PC-9 (cell line): ENCODE measurements at regions not wholly inside any gene's neighbourhood (a gene's known extent, or its start where the extent isn't known, plus 50 kb on each side); places are given as distances from the start of the nearest gene placed in this dataset.

ENCODE experiments used
- EZH2 ChIP-seq: fragments of 200-600 bp; sonication (generic); IDR thresholded peaks from 2 replicates; pipeline ENCODE4 v1.8.0; 2017; ENCODE audit warnings: antibody characterized with exemption, low read depth
- TF ChIP-seq, protein P1 (sequence below): fragments of 200-600 bp; sonication (generic); conservative IDR thresholded peaks from 2 replicates; pipeline ENCODE4 v1.6.1; 2017; ENCODE audit warnings: mixed run types, antibody characterized with exemption, mild to moderate bottlenecking, moderate library complexity

DNA sequence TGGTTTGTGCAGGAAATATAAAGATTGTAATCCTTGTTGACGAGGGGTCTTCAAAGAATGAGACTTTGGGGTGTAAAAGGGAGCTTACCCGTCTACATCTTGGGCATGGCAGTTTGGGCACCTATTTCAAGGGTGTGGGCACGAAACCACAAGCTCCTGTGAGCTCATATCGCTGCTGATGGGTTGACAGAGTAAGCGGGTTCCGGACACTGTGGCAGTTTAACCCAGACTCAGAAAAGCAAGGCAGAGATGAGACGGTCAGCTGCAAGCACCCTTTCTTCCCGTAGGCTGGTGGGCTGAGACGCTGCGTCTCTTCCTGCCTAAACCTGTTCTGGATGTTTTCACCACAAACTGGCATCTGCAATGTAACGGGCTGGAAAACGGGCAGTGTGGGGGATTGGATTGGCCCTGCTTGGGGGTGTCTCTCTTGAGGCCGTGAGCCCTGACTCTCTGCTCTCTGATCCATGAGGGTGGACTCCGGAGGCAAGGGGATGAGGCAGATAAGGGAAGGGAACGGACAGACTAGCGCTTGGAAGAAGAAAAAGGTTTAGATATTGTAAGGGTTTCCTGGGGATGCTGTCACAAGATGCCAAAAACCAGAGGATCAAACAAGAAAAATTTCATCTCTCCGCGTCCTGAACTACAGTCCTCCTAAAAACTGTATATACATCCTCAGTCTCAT, 237.5 kb downstream of the SHOX start:
- TF ChIP-seq, protein P1, sequence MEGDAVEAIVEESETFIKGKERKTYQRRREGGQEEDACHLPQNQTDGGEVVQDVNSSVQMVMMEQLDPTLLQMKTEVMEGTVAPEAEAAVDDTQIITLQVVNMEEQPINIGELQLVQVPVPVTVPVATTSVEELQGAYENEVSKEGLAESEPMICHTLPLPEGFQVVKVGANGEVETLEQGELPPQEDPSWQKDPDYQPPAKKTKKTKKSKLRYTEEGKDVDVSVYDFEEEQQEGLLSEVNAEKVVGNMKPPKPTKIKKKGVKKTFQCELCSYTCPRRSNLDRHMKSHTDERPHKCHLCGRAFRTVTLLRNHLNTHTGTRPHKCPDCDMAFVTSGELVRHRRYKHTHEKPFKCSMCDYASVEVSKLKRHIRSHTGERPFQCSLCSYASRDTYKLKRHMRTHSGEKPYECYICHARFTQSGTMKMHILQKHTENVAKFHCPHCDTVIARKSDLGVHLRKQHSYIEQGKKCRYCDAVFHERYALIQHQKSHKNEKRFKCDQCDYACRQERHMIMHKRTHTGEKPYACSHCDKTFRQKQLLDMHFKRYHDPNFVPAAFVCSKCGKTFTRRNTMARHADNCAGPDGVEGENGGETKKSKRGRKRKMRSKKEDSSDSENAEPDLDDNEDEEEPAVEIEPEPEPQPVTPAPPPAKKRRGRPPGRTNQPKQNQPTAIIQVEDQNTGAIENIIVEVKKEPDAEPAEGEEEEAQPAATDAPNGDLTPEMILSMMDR = no peak
- TF ChIP-seq EZH2 = no peak
